AG08396 (cell line): ENCODE measurements at regions not wholly inside any gene's neighbourhood (a gene's known extent, or its start where the extent isn't known, plus 50 kb on each side); places are given as distances from the start of the nearest gene placed in this dataset.
"Not testable (repeated sequence)": the region's sequence is repeated elsewhere in the genome, so short reads cannot be mapped to it uniquely, and the experiment has no call there.

ENCODE experiments used
- DNase-seq: peaks from one replicate; pipeline ENCODE4 v3.0.0; 2012; ENCODE audit warnings: low spot score, mixed read lengths

DNA sequence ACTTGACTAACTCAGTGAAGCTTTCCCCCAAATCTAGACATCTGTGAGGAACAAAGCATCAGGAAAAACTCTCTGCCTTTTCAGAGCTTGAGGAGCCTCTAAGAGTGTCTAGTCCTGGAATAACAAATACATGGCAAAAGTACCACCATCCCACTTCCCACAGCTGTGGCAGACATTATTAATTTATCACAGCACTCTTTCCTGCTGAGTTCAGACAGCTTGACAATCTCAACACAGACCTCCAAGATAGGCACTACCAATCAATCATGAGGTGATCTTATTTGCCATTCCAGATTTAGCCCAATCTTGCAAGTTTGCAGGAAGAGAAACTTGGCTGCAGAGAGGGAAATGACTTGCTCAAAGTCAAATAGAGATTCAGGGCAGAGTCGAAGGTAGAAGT, 202.8 kb downstream of the MN1 start:
- no peak for DNase-seq

DNA sequence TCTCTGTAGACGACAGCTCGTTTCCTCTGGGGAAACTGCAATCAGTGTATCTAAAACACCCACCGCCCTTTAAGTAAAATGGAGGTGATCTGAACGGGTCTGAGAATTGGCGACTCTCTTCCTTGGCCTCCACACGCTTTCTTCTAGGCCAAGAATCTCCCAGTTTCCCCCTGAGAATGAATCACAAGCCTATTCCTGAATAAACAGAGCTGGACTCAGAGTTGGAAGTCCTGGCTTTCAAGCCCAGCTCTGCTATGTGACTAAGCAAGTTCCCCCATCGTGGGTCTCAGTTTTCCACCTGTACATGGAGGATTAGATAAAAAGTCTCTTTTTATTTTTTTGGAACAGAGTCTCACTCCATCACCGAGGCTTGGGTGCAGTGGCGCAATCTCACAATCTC, 200.4 kb downstream of the MN1 start:
- DNase-seq, result no peak

DNA sequence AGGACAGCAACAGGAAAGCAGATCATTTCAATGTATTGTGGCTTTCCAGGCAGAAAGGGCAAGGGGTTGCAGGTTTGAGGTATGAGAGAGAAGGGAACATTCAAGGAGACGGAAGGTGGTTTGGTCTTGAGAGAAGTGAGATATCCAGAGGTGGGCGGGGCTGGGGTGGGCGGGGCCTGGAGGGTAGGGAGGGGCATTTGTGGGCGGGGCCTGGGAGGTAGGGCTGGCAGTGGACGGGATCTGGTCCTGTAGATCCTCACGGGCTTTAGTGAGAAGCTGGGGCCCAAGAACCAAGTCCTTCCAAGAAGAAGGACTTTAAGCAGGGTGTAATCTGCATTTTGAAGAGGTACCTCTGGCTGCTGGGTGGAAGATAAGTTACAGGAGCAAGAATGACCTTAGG, 199.2 kb downstream of the MN1 start:
- no peak for DNase-seq

DNA sequence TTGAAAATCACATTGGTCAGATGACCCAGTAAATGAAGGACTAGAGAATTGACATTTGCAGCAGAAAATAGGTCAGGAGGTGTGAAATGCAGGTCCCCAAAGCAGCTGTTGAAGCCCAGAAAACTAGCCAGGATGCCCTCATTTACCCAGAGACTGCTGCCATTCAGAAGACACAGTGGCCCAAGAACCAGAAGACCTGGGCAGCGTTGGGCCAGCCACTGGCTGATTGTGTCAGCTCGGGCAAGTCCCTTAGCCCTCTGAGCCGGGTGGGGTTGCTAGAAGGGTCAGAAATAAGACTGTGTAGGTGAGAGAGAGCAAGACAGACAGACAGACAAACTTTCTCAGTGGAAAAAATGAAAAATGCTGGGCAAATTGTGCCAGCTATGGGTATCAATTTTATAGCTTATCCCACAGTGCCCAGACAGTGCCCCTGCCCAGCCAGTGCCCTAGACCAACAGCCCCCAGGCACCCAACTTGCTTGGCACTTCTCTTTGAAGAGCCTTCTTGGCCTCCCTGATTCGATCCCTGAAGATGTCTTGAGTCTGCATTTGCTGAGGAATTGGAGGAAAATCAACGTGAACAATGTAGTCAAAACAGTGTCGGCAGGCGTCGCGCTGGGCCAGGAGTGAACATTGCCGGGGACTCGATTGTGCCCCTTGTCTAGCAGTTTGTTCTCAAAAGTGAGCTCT, 198.3 kb downstream of the MN1 start:
- no peak for DNase-seq

DNA sequence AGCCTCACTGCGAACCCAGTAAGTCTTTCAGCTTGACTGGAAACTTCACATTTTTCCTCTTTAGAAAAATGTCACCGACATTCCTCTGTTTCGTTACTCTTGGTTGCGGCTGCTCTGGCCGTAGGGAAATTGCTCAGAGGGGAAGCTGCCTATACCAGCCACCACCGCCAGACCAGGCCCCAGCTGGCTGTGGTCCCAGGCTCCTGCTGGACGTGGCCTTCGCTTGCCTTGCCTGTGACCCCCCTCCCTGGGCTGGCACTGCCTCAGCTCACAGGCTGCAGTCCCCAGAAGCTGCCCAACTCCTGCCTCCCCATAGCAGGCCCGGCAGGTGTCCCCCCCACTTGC, 197.8 kb downstream of the MN1 start:
- peak; percentile 37 for DNase-seq

DNA sequence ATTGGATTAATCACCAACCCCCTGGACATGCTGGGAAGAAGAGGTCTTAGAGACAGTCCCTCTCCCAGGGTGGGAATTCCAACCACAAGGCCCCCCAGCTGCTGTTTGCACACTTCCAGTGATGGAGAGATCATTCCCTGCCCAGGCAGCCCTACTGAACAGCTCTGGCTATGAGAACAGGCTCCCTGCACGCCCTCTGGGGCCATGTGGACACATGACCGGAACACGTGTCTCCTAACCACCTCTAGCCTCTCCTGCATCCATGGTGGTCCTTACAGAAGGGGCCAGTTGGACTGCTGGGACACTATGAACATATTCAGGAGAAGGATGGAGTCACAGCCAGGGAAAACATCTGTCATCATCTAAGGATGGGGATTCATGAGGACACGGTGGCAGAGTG, 196.2 kb downstream of the MN1 start:
- DNase-seq, result no peak

DNA sequence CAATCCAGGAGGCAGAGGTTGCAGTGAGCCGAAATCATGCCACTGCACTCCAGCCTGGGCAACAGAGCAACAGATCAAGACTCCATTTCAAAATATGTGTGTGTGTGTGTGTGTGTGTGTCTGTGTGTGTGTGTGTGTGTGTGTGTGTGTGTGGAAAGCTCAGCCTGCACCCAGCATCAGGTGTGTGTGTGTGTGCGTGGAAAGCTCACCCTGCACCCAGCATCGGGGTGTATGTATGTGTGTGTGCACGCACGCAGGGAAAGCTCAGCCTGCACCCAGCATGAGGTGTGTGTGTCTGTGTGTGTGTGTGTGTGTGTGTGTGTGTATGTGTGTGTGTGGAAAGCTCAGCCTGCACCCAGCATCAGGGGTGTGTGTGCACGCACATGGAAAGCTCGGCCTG, 193.8 kb downstream of the MN1 start:
- DNase-seq, result not testable (repeated sequence)

DNA sequence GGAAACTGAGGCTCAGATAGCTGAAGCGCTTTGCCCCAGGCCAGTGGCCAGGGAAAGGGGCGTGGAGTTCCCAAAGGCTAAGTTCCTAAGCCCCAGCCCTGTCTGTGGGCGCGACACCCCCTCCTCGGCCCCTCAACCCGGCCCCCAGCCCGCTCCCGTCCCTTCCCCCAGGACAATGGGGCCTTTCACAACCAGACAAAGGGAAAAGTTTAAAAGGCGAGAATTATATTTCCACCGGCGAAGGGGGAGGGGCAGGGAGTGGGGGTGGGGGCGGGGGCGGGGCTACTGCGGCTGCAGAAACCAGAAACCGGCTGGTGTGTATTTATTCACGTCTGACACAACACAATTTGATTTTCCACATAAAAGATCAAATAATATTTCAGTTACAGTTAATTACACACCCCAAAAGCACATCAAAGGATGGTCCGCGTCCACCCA, 192.1 kb downstream of the MN1 start:
- no peak for DNase-seq

DNA sequence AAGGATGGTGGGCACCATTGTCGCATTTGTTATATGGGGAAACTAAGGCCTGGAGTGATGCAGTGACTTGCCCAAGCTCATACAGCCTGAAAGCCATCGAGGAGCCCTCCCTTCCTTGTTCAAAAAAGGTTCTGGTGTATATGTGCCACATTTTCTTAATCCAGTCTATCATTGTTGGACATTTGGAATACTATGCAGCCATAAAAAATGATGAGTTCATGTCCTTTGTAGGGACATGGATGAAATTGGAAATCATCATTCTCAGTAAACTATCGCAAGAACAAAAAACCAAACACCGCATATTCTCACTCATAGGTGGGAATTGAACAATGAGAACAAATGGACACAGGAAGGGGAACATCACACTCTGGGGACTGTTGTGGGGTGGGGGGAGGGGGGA, 191.4 kb downstream of the MN1 start:
- DNase-seq, result not testable (repeated sequence)

DNA sequence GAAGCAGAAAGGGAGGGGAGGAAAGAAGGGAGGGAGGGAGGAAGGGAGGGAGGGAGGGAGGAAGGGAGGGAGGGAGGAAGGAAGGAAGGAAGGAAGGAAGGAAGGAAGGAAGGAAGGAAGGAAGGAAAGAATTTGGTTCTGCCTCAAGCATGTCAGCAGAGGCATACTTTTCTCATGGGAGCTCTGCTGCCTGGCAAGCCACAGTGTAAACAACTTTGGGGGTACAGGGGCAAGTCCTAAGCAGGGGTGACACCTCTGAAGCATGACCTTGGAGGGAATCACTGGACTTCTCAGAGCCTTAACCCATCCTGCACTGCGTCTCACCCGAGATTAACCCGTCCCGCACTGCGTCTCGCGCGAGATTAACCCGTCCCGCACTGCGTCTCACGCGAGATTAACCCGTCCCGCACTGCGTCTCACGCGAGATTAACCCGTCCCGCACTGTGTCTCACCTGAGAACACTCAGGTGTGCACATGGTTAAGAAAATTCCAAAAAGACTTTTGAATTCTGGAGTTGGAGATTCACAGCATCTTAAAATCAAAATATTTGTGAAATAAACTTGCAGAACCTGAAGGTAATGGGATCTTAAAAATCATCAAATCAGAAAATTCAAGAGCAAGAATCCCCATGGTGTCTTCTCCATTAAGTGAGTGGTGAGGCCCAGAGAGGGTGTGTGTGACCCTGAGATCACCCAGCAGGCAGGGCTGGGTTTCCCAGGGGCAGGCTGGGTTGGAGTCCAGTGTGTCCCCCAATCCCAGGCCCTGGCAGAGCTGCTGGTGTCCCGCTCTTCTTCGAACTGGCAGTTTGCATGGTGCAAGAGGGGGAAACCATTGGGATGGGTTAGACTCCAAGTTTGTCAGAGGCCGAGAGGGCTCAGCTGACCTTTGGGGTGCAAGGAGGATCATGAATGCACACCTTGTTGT, 190.4 kb downstream of the MN1 start:
- no peak for DNase-seq

DNA sequence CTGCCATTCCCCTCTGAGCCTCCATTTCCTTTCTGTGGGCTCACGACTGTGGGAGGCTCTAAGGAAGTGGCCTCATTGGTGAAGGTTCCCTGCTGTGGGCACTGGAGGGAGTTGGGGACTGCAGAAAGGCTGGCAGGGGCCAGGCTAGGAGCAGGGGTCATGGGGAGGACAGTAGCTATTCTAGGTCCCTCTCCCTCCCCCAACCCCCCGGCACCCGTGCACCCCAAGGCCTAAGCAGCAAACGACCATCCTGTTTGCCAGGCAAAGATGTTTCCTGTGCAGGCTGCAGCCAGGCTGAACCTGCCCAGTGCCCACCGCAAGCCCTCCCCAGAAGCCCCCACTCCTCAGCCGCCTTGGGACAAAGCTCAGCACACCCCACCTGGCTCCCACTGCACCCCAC, 189.4 kb downstream of the MN1 start:
- DNase-seq, result no peak

DNA sequence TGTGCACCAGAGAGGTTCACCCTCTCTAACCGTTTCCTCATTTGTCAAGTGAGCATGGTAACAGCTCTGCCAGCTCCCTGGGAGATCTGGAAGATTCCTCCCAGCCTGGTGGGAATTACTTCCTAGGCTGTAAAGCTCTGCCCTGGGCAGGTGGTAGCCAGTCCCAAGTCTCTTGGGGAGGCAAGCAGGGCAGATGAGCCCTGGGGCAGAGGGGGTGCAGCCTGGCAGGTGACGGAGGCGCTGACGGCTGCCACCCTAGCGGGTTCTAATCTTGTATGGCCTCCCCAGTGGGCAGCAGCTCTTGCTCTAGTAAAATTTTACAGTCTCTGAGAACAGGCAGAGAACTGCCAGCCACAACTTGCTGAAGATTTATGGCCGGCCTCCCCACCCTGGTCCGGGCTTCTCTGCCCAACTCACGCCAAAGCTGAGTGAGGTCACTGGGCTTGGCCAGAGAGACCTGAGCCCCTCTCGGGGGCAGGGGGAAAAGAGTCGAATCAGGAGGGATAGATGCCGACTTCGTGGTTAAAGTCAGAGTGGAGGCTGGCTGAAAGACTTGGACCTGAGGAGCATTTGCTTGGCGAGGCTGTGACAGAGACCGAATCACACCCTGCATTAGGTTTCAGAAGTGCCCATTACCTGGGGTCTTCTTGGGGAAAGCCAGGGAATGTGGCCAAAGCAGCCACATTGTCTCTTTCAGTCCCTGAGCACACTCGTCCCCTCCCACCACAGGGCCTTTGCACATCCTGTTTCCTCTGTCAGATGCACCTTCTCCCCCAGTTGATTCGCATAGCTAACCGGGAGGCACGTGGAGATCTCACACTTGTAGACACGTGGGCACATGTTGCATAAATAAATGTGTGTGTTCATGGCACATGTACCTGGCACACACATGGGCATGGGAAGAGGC, 188.2 kb downstream of the MN1 start:
- DNase-seq, result no peak

DNA sequence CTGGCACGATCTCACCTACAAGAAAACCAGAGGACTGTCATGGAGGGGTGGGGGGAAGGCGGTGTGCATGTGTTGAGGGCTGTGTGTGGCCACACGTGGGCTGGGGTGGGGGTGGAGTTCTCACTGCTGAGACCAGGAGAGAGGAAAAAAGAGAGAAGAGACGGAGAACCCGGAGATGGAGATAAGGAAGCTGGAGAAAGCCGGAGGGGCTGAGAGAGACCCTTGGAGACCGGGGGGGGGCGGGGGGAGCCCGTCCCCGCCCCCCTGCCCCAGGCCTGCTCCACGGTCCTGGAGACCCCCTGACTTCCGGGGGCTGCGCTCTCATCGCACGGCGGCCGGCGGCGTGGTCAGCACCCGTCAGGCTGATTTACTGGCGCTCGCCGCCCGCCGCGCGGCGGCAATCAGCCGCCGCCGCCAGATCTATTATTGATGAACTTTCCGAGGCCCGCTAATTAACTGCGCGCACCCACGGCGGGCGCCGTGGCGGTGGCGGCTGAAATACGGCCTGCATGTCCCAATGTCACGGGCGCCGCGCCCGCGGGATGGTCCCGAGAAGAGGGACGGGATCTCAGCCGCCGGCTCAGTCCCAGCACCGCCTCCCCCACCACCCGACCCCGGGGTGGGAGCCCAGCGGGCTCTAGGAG, 187.4 kb downstream of the MN1 start:
- no peak for DNase-seq

DNA sequence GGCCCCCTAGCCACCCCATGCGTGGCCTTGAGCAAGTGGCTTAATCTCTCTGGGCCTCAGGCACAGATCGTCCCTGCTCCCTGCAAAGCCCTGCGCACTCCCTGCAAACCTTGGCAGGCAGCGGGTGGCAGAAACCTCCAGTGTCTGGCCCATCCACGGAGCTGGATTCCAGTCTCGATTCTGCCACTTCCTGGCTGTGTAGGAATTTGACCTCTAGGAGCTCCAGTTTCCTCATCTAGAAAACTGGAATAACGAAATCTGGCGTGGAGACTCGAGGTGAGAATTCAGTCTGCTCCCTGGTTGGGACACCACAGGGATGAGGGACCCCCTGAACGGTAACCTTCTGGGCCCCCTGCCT, 186.9 kb downstream of the MN1 start:
- no peak for DNase-seq

DNA sequence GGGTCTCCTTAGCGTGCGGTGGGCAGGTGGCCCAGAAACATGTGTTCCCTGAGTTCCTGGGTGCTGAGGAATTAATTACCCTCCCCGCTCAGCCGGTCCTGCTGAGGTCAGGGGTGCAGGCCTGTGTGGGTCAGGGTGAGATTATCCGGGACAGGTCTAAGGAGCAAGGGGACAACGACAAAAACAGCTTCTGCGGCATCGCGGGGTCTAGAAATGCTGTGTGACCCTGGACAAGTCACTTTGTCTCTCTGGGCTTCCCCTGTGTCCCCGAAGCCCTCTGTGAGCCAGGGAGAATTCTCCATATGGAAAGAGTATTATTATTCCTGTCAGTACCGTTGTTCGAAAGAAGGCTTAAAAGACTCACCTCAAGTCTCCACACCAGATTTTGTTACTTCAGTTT, 186.1 kb downstream of the MN1 start:
- no peak for DNase-seq

DNA sequence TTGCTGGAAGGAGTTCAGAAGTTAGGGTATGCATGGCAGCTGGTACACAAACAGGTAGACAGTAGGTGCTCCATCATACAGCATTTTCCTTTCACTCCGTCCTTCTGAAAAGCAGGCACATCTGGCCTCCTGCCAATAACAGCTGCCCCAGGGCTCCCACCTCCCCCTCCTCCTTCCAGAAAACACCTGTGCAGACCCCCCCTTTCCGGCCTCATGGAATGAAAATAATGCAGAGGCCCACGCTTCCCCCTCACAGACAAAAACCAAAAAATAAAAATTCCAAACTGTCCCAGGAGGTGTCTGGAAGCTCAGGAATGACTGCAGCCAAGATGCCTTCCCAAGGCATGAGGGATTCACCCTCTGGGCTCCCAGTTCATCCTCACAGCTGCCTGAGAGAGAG, 185.5 kb downstream of the MN1 start:
- no peak for DNase-seq

DNA sequence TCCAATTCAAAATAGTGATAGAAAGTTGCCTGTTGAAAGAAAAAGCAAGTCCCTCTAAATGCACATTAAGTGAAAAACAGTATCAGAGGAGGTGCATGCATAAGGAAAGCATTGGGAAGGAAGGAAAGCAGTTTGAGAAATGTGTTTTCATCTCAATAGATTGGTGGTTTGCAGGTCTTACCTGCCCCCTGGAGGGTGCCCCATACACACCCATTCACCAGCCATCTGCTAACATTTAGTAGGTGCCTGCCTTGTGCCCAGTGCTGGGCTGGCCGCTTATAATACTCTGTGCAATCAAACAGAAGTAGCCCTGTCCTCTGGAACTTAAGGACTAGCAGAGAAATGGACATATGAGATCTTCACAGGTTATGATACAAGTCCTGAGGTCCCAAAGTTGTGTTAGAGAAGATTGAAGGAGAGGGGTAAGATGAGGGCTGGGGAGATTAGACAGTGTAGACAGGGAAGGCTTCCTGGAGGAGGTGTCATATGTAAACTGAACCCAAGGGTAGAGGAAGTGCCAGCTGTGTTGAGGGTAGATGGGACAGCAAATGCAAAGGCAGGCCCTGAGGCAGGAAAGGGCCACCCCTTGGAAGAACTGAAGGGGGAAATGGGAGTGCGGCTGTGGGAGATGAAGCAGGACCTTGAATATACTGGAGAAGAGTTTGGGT, 184.2 kb downstream of the MN1 start:
- no peak for DNase-seq

DNA sequence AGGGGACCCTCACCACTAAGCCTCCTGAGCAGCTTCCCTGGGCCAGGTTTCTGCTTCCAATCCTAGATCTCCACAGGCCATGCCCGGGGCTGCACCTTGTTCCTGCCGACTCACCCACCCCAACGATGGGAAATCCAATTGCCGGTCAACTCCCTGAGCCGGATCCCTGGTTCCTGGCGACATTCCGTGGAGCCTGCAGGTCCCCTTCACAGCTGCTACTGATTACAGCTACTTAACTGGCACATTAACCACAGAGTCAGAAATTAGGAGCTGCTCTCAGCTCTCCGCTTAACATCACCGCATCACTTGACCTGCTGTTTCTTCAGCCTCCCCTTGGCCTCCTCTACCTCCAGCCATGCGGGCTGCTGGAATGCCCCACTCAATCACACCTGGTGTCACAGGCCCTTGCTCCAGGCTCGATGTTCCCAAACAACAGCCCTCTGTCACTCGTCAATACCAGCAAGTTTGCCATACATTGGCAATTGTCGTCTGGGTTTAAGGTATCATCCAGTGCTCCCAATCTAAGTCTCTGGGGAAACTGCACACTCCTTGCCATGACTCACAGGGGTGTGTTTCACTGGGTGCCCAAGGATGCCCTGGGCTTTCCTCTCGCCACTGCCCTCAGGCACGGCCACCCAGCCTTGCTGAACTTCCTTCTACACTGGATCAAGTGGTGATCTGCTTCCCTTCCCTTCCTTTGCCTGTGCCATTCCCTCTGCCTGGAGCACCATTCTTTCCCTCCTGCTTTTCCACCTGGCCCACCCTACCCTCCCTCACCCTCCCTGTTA, 181.0 kb downstream of the MN1 start:
- DNase-seq, result no peak

DNA sequence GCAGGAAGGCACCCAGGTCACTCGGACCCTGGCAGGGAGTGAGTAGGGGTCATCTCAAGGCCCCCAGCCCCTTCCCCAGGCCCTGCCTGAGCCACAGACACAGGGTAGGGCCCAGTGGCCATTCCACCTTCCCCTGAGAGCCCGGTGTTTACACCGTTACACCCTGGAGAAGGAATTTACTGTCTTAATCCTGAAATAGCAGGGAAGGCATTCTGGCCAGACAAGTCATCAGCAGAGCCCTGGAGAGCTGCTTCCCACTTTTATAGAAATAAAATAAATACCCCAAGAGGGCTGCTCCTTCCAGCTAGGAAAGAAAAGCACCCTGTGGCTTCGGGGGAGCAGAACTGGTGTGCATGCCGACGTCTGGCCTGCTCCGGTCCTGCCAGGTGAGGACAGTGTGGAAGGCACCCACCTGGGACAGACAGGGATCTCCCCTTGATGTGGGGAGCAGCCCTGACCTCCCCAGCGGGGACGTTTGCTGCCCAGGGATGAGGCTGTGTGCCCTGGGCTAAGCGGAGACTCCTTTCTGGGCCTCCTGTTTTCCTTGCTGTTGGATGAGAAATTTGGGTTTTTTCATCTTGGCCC, 180.0 kb downstream of the MN1 start:
- DNase-seq, result no peak

DNA sequence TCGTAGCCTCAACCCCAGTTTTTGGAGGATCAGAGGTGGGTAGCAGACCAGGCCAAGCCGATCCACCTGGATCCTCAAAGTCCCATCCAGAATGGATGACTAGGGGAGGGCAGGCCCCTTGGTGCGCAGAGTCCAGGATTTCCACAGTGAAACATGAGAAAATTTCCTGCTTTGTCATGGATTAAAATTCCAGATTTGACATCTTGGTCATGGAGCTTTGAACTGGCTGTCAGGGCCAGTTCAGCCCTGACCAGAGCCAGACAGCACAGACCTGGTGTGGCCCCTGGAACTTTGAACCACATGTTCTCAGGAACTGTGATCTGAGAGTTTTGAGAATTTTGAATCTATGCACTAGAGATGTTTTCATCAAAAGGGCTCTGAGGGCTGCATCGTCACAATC, 177.5 kb downstream of the MN1 start:
- DNase-seq, result no peak
